Heart left ventricle (tissue), 13 donors: ENCODE measurements at regions not wholly inside any gene's neighbourhood (a gene's known extent, or its start where the extent isn't known, plus 50 kb on each side); places are given as distances from the start of the nearest gene placed in this dataset.

ENCODE experiments used
- POLR2A ChIP-seq, 2 donors: fragments of 450-650 bp; IDR thresholded peaks; one replicate each; pipeline ENCODE4 v1.6.1; 2017; ENCODE audit warnings: antibody characterized with exemption in 2 of 2, mild to moderate bottlenecking in 2 of 2, moderate library complexity in 2 of 2
- TF ChIP-seq, protein P1 (sequence below), 12 donors: fragments of 200-600 bp; sonication (generic) in 4 of 12; IDR thresholded peaks; one replicate each; pipeline versions ENCODE4 v1.5.0 to v1.8.0; 2018 to 2022; ENCODE audit warnings: antibody characterized with exemption in 12 of 12, mild to moderate bottlenecking in 5 of 12
- donor health status: ischemic (EF 13 %, LVEDD 7.1; RV severe dilation, severe dysfunction).
- donor health status: DM: no; HTN: yes; CAD: no.
- donor health status: DM: no; HTN: no; CAD: no.
- donor health status: ischemic (EF 25% LVEDD 6.9; RV normal size, moderate dysfunction).
- donor health status: ischemic (EF 25% LVEDD 5.7; RV mildly dilated, moderate dysfunction).
- donor health status: ischemic (EF 35%, LVEDD 5.7; RV mildly dilated, moderate dysfunction).
- donor health status: nonischemic (EF 11% LVEDD 7.7; RV severe dilation, severe dysfunction).
- donor health status: DM: yes; HTN: yes; CAD: no.
- donor health status: PGD.
- donor health status: ischemic (EF 29% LVEDD 5.4; RV normal size, mild dysfunction).
- donor health status: nonischemic (EF 23%, LVEDD 6.1; RV moderate dilation, normal function).

DNA sequence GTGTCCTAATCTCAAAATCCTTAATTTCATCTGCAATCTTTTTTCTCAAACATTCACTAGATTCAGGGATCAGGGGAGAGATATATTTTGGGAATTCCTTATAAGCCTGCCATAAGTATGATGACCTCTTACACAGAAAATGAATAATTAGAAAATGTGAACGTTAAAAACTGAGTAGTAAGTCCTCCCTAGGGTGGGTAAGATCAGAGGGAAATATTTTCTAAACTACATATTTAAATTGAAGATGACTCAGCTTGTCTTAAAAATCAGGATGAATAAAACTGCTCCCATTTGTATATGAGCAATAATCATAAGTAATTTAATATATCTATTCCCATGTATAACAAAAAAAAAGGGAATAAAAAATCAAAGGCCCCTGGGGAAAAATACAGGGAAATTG is 935.5 kb downstream of the TMTC2 start:
- TF ChIP-seq, protein P1, sequence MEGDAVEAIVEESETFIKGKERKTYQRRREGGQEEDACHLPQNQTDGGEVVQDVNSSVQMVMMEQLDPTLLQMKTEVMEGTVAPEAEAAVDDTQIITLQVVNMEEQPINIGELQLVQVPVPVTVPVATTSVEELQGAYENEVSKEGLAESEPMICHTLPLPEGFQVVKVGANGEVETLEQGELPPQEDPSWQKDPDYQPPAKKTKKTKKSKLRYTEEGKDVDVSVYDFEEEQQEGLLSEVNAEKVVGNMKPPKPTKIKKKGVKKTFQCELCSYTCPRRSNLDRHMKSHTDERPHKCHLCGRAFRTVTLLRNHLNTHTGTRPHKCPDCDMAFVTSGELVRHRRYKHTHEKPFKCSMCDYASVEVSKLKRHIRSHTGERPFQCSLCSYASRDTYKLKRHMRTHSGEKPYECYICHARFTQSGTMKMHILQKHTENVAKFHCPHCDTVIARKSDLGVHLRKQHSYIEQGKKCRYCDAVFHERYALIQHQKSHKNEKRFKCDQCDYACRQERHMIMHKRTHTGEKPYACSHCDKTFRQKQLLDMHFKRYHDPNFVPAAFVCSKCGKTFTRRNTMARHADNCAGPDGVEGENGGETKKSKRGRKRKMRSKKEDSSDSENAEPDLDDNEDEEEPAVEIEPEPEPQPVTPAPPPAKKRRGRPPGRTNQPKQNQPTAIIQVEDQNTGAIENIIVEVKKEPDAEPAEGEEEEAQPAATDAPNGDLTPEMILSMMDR (IDR thresholded peaks at IDR 0.05), result no peak
- no peak for TF ChIP-seq POLR2A (IDR thresholded peaks at IDR 0.05)
